Ovary (tissue), 7 donors: ENCODE measurements at regions not wholly inside any gene's neighbourhood (a gene's known extent, or its start where the extent isn't known, plus 50 kb on each side); places are given as distances from the start of the nearest gene placed in this dataset.

Experiments
- DNase-seq, 5 donors: peaks; one replicate each; pipeline ENCODE4 v3.0.0-alpha.2; 2019 to 2020
- H3K27ac ChIP-seq, 2 donors: fragments of 200-600 bp; one replicate each; pipeline versions ENCODE4 v1.5.1 to v1.8.0; 2019 to 2022
- H3K27me3 ChIP-seq: fragments of 200-600 bp; one replicate; pipeline ENCODE4 v1.8.0; 2022
- H3K36me3 ChIP-seq: fragments of 200-600 bp; sonication (generic); one replicate; pipeline ENCODE4 v1.5.1; 2019
- H3K4me1 ChIP-seq: one replicate; pipeline ENCODE4 v1.8.1; 2013; ENCODE audit warnings: mild to moderate bottlenecking, moderate library complexity; ENCODE audit not compliant: insufficient read depth
- H3K4me3 ChIP-seq: fragments of 200-600 bp; sonication (generic); one replicate; pipeline ENCODE4 v1.5.1; 2017
- H3K9me3 ChIP-seq, 2 donors: fragments of 200-600 bp in 1 of 2; sonication (generic) in 1 of 2; one replicate each; pipeline versions ENCODE4 v1.5.1 to v1.8.1; 2013 to 2019; ENCODE audit warnings: mild to moderate bottlenecking in 1 of 2, moderate library complexity in 1 of 2
- EP300 ChIP-seq: sonication (generic); formaldehyde crosslinking; IDR thresholded peaks from one replicate; pipeline ENCODE4 v1.6.1; 2017; ENCODE audit warnings: antibody characterized with exemption
- POLR2A ChIP-seq: fragments of 450-650 bp; IDR thresholded peaks from one replicate; pipeline ENCODE4 v1.6.1; 2017; ENCODE audit warnings: antibody characterized with exemption, mild to moderate bottlenecking, moderate library complexity
- WGBS, 3 donors: extraction: QIAGEN DNeasy Blood & Tissue Kit in 1 of 3; methylation state at CpG; one replicate each; pipeline versions ENCODE4 v1.1.5 to v1.1.7; 2013 to 2017; 5-methylcytosine and 5-hydroxymethylcytosine counted together
- intact Hi-C, 4 donors: fragments of 100-400 bp; cut with DNase I; formaldehyde crosslinking; loops; one replicate each; pipeline versions ENCODE4 v1.11.0 to v1.15.1; 2022 to 2023
- TF ChIP-seq, protein P1 (sequence below), 3 donors: fragments of 450-650 bp in 2 of 3; fragments of 200-600 bp in 1 of 3; IDR thresholded peaks; one replicate each; pipeline versions ENCODE4 v1.5.1 to v1.8.0; 2016 to 2022; ENCODE audit warnings: antibody characterized with exemption in 3 of 3, mild to moderate bottlenecking in 1 of 3
- donor health status: DM: no; HTN: no; CAD: no; lungs with moderate emphysema.
- donor health status: DM: no; HTN: no; CAD: no.
- donor health status: Bipolar disorder and iron deficiency.
- donor health status: DM: no; HTN: no; CAD: no.
- donor health status: DM: yes; HTN: yes; CAD: no.

- TF ChIP-seq EP300 (no peak), POLR2A (no peak)
- TF ChIP-seq, protein P1, sequence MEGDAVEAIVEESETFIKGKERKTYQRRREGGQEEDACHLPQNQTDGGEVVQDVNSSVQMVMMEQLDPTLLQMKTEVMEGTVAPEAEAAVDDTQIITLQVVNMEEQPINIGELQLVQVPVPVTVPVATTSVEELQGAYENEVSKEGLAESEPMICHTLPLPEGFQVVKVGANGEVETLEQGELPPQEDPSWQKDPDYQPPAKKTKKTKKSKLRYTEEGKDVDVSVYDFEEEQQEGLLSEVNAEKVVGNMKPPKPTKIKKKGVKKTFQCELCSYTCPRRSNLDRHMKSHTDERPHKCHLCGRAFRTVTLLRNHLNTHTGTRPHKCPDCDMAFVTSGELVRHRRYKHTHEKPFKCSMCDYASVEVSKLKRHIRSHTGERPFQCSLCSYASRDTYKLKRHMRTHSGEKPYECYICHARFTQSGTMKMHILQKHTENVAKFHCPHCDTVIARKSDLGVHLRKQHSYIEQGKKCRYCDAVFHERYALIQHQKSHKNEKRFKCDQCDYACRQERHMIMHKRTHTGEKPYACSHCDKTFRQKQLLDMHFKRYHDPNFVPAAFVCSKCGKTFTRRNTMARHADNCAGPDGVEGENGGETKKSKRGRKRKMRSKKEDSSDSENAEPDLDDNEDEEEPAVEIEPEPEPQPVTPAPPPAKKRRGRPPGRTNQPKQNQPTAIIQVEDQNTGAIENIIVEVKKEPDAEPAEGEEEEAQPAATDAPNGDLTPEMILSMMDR (IDR thresholded peaks at IDR 0.05) = no peak
Measured at GRCh38 chr20:52896348-52896747, 75.8 kb upstream of the TSHZ2 start.

DNA sequence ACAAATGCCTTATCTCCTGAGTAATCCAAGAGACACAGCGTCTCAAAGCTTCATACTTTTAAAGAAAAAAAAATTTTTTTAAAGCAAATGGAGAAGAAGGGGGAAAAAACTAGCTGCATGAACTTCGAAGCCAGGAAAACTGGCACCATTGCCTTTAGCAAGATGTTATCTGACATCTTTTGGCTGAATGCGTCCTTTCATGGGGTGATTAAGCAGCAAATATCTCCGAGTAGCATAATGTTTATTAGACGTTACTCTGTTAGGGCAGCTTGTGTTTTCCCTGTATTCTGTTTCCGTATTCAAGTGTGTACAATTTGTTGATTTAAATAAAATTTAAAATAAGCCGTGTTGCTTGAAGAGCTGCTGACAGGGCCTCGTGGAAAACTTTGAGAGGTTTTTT lies 76.5 kb upstream of the TSHZ2 start:
- Histone ChIP-seq H3K27me3 (no peaks in the 10 kb centered on the region), H3K4me3 (no peak overlapping the region), H3K4me1 (no peaks in the 10 kb centered on the region), H3K27ac (no peak overlapping the region), H3K9me3 (no peaks in the 10 kb centered on the region), H3K36me3 (no peaks in the 10 kb centered on the region)
- 52 to 59% (median 54%) methylated on average over 8 of the region's 8 CpGs for WGBS, 3 donors
- intact Hi-C loops = no loop called here
- no peak for DNase-seq
- TF ChIP-seq EP300 (no peak), POLR2A (no peak)
- TF ChIP-seq, protein P1 (IDR thresholded peaks at IDR 0.05) = no peak

More at GRCh38 chr20:52896348-52896747, 75.8 kb upstream of the TSHZ2 start:
- Histone ChIP-seq H3K9me3 (no peaks in the 10 kb centered on the region), H3K4me3 (no peak overlapping the region), H3K36me3 (no peaks in the 10 kb centered on the region), H3K27me3 (no peaks in the 10 kb centered on the region), H3K27ac (no peak overlapping the region), H3K4me1 (no peaks in the 10 kb centered on the region)
- intact Hi-C loops = no loop called here
- DNase-seq = no peak
- 44 to 67% (median 54%) methylated on average over 3 of the region's 3 CpGs for WGBS, 3 donors

GRCh38 chr20:52895235-52895634 lies 76.9 kb upstream of the TSHZ2 start:
- Histone ChIP-seq H3K27me3 (no peaks in the 10 kb centered on the region), H3K4me1 (no peaks in the 10 kb centered on the region), H3K9me3 (no peaks in the 10 kb centered on the region), H3K27ac (no peak overlapping the region), H3K36me3 (no peaks in the 10 kb centered on the region), H3K4me3 (no peak overlapping the region)
- 88 to 89% (median 89%) methylated on average over 7 of the region's 7 CpGs for WGBS, 3 donors
- TF ChIP-seq, protein P1 (IDR thresholded peaks at IDR 0.05) = no peak
- no peak for TF ChIP-seq EP300
- TF ChIP-seq POLR2A = no peak
- intact Hi-C loops = no loop called here
- no peak for DNase-seq

- no peak for TF ChIP-seq POLR2A
- TF ChIP-seq EP300 = no peak
- TF ChIP-seq, protein P1 (IDR thresholded peaks at IDR 0.05) = no peak
- Histone ChIP-seq H3K27ac (no peak overlapping the region), H3K36me3 (no peaks in the 10 kb centered on the region), H3K4me1 (no peaks in the 10 kb centered on the region), H3K4me3 (no peak overlapping the region), H3K9me3 (no peaks in the 10 kb centered on the region), H3K27me3 (no peaks in the 10 kb centered on the region)
- 85 to 90% (median 88%) methylated on average over 4 of the region's 4 CpGs for WGBS, 3 donors
- intact Hi-C loops = no loop called here
- DNase-seq = no peak
Measured at GRCh38 chr20:52893498-52893897, 78.7 kb upstream of the TSHZ2 start.

GRCh38 chr20:52892023-52892422 lies 80.1 kb upstream of the TSHZ2 start:
- intact Hi-C loops = no loop called here

More at GRCh38 chr20:52892023-52892422, 80.1 kb upstream of the TSHZ2 start:
- no peaks in the 10 kb centered on the region for H3K9me3 ChIP-seq
- no peak overlapping the region for H3K27ac ChIP-seq
- H3K27me3 ChIP-seq = no peaks in the 10 kb centered on the region
- TF ChIP-seq EP300 = no peak
- TF ChIP-seq POLR2A = no peak
- TF ChIP-seq, protein P1 (IDR thresholded peaks at IDR 0.05) = no peak
- DNase-seq = no peak
- no peaks in the 10 kb centered on the region for H3K36me3 ChIP-seq
- no peaks in the 10 kb centered on the region for H3K4me1 ChIP-seq
- WGBS, 3 donors = 77 to 85% (median 81%) methylated on average over 2 of the region's 2 CpGs
- no peak overlapping the region for H3K4me3 ChIP-seq
